AG09309 (cell line): ENCODE measurements at regions not wholly inside any gene's neighbourhood (a gene's known extent, or its start where the extent isn't known, plus 50 kb on each side); places are given as distances from the start of the nearest gene placed in this dataset.
"Not testable (repeated sequence)": the region's sequence is repeated elsewhere in the genome, so short reads cannot be mapped to it uniquely, and the experiment has no call there.

Experiments
- DNase-seq: peaks from one replicate; pipeline ENCODE4 v3.0.0-alpha.2; 2010; ENCODE audit warnings: low read depth
- H3K4me3 ChIP-seq: 2 replicates; pipeline ENCODE4 v1.5.1; 2011; ENCODE audit warnings: mild to moderate bottlenecking, low read depth, low read length, moderate library complexity; ENCODE audit not compliant: control insufficient read depth
- CTCF ChIP-seq: IDR thresholded peaks from 2 replicates; pipeline ENCODE4 v1.5.1; 2011; ENCODE audit warnings: mild to moderate bottlenecking, low read depth, low read length, inconsistent platforms; ENCODE audit not compliant: insufficient read depth, control insufficient read depth; ENCODE audit errors: missing control alignments

GRCh38 chr9:29432191-29432590 is 1858.9 kb upstream of the C9orf72 start:
- no peak for TF ChIP-seq CTCF
- H3K4me3 ChIP-seq = no peak overlapping the region
- no peak for DNase-seq

- H3K4me3 ChIP-seq, DNase-seq: not testable (repeated sequence)
Observed at GRCh38 chr9:29432656-29433055, 1859.4 kb upstream of the C9orf72 start.

- H3K4me3 ChIP-seq = no peak overlapping the region
- TF ChIP-seq CTCF = no peak
- no peak for DNase-seq
Observed at GRCh38 chr9:29435368-29435767, 1862.1 kb upstream of the C9orf72 start.

- no peak overlapping the region for H3K4me3 ChIP-seq
- no peak for TF ChIP-seq CTCF
- DNase-seq = no peak
Observed at GRCh38 chr9:29437526-29437925, 1864.2 kb upstream of the C9orf72 start.

DNA sequence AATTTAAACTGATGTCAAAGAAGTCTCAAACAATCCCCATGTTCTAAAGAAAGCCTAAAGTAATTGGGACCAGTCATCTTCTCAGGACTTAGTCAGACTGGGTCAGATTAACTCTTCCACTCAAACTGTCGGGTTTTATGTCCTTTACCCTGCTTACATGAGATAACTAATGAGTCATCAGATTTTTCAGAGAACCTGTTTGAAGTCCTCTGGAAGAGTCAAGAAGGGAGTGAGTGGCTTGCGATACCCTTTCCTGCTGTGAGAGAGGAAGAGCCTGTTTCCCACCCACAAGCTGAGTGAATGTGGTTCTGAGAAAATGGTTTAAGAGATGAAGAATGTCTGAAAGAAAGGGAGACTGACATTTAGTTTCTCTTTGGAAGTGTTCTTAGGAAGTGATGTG is 1866.7 kb upstream of the C9orf72 start:
- H3K4me3 ChIP-seq = no peak overlapping the region
- DNase-seq = no peak
- TF ChIP-seq CTCF = no peak

DNA sequence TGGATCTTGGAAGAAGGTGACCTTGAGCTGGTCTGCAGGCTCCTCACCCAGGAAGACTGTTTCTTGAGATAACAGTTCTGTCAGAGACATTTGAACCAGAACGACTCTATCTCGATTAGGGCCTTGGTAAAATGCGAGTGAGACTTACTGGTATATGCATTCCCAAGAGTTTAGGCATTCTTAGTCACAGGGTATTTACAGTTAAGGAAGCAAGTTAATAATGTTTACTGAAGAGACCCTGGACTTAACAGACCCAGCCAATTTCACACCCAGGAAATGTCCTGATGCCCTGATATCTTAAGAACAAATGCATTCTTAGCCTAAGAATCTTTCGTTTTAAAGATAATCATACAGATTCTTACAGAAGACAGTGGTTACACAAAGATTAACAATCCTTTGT is 1867.2 kb upstream of the C9orf72 start:
- no peak for TF ChIP-seq CTCF
- no peak for DNase-seq

DNA sequence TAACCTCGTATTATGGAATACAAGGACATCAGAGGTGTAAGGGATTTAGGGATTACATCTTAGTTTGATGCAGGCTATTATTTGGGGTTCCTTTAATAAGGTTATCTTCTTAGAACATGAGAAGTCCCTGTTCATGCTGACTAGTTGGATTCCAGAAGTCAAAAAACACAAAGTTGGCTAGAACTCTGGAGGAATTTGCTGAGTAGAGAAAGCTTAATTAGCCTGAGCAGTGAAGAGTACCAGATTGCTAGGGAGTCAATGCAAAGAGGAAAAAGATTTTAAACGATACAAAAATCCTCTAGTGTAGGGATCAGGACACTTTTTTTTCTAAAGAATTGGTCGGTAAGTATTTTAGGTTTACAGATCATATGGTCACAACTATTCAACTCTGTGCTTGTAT is 1872.5 kb upstream of the C9orf72 start:
- H3K4me3 ChIP-seq = no peak overlapping the region
- no peak for TF ChIP-seq CTCF
- DNase-seq = no peak

More for the DNA sequence above, 1867.2 kb upstream of the C9orf72 start:
- no peak overlapping the region for H3K4me3 ChIP-seq
